GM10266 (cell line): ENCODE measurements at regions not wholly inside any gene's neighbourhood (a gene's known extent, or its start where the extent isn't known, plus 50 kb on each side); places are given as distances from the start of the nearest gene placed in this dataset.

Source experiments
- DNase-seq: peaks from one replicate; pipeline ENCODE4 v3.0.0; 2012; ENCODE audit errors: extremely low spot score
- CTCF ChIP-seq: IDR thresholded peaks from 2 replicates; pipeline ENCODE4 v1.5.1; 2012; ENCODE audit warnings: mild to moderate bottlenecking, low read depth; ENCODE audit not compliant: control insufficient read depth, insufficient read depth; ENCODE audit errors: missing control alignments

GRCh38 chr10:90644165-90644564 lies 213.7 kb downstream of the HTR7 start:
- no peak for TF ChIP-seq CTCF
- no peak for DNase-seq

GRCh38 chr10:90650858-90651257 lies 207.0 kb downstream of the HTR7 start:
- no peak for TF ChIP-seq CTCF
- DNase-seq, result no peak

GRCh38 chr10:90652519-90652918 lies 205.3 kb downstream of the HTR7 start:
- DNase-seq, result peak; percentile 6

GRCh38 chr10:90658791-90659190 lies 199.0 kb downstream of the HTR7 start:
- no peak for DNase-seq
- TF ChIP-seq CTCF, result no peak

More at GRCh38 chr10:90652519-90652918, 205.3 kb downstream of the HTR7 start:
- TF ChIP-seq CTCF, result peak; percentile 16

GRCh38 chr10:90665905-90666662 lies 191.8 kb downstream of the HTR7 start:
- no peak for DNase-seq

GRCh38 chr10:90674461-90674860 lies 183.4 kb downstream of the HTR7 start:
- no peak for TF ChIP-seq CTCF
- DNase-seq, result no peak

More at GRCh38 chr10:90665905-90666662, 191.8 kb downstream of the HTR7 start:
- no peak for TF ChIP-seq CTCF

GRCh38 chr10:90674928-90675327 lies 182.9 kb downstream of the HTR7 start:
- no peak for TF ChIP-seq CTCF
- DNase-seq, result no peak
